Neural cell (in vitro differentiated cells): ENCODE measurements at regions not wholly inside any gene's neighbourhood (a gene's known extent, or its start where the extent isn't known, plus 50 kb on each side); places are given as distances from the start of the nearest gene placed in this dataset.

Experiments used
- CTCF ChIP-seq: fragments of 450-650 bp; IDR thresholded peaks from 2 replicates; pipeline ENCODE4 v1.5.1; 2014; ENCODE audit warnings: antibody characterized with exemption, mild to moderate bottlenecking, moderate library complexity; ENCODE audit not compliant: poor library complexity, severe bottlenecking
- MXI1 ChIP-seq: fragments of 450-650 bp; conservative IDR thresholded peaks from 2 replicates; pipeline ENCODE4 v1.6.1; 2014; ENCODE audit warnings: antibody characterized with exemption, mild to moderate bottlenecking; ENCODE audit not compliant: poor library complexity, severe bottlenecking
- POLR2AphosphoS5 ChIP-seq: IDR thresholded peaks from 2 replicates; pipeline ENCODE4 v1.6.1; 2012
- RAD21 ChIP-seq: fragments of 450-650 bp; conservative IDR thresholded peaks from 2 replicates; pipeline ENCODE4 v1.6.1; 2014; ENCODE audit warnings: antibody characterized with exemption, mild to moderate bottlenecking, moderate library complexity
- REST ChIP-seq: IDR thresholded peaks from 2 replicates; pipeline ENCODE4 v1.6.1; 2012; ENCODE audit warnings: borderline replicate concordance
- TAF1 ChIP-seq: IDR thresholded peaks from 2 replicates; pipeline ENCODE4 v1.6.1; 2012; ENCODE audit warnings: low read depth

GRCh38 chrX:19237901-19238300, 105.8 kb upstream of the PDHA1 start:
- TF ChIP-seq TAF1 = no peak
- no peak for TF ChIP-seq POLR2AphosphoS5
- no peak for TF ChIP-seq CTCF
- no peak for TF ChIP-seq MXI1
- TF ChIP-seq RAD21 = no peak
- TF ChIP-seq REST = no peak
